Gastrocnemius medialis (tissue), 4 donors: ENCODE measurements at regions not wholly inside any gene's neighbourhood (a gene's known extent, or its start where the extent isn't known, plus 50 kb on each side); places are given as distances from the start of the nearest gene placed in this dataset.

Experiments
- POLR2A ChIP-seq, 2 donors: fragments of 450-650 bp; IDR thresholded peaks; one replicate each; pipeline ENCODE4 v1.6.1; 2017; ENCODE audit warnings: antibody characterized with exemption in 2 of 2, mild to moderate bottlenecking in 2 of 2, moderate library complexity in 2 of 2
- TF ChIP-seq, protein P1 (sequence below), 5 experiments: fragments of 450-650 bp in 3 of 5; fragments of 200-600 bp in 2 of 5; sonication (generic) in 2 of 5; IDR thresholded peaks in 4 of 5; conservative IDR thresholded peaks in 1 of 5; 1 replicate in 4 of 5; 2 replicates in 1 of 5; pipeline ENCODE4 v1.5.1; 2016 to 2019; ENCODE audit warnings: antibody characterized with exemption in 5 of 5, mild to moderate bottlenecking in 3 of 5, moderate library complexity in 3 of 5

- TF ChIP-seq, protein P1, sequence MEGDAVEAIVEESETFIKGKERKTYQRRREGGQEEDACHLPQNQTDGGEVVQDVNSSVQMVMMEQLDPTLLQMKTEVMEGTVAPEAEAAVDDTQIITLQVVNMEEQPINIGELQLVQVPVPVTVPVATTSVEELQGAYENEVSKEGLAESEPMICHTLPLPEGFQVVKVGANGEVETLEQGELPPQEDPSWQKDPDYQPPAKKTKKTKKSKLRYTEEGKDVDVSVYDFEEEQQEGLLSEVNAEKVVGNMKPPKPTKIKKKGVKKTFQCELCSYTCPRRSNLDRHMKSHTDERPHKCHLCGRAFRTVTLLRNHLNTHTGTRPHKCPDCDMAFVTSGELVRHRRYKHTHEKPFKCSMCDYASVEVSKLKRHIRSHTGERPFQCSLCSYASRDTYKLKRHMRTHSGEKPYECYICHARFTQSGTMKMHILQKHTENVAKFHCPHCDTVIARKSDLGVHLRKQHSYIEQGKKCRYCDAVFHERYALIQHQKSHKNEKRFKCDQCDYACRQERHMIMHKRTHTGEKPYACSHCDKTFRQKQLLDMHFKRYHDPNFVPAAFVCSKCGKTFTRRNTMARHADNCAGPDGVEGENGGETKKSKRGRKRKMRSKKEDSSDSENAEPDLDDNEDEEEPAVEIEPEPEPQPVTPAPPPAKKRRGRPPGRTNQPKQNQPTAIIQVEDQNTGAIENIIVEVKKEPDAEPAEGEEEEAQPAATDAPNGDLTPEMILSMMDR (IDR thresholded peaks at IDR 0.05 in 4 of 5, conservative IDR thresholded peaks at IDR 0.05 in 1 of 5) = no peak
- TF ChIP-seq POLR2A (IDR thresholded peaks at IDR 0.05) = no peak
Measured at GRCh38 chr6:97865612-97866011, 582.6 kb upstream of the MMS22L start.
